Fibroblast of lung (primary cell): ENCODE measurements at regions not wholly inside any gene's neighbourhood (a gene's known extent, or its start where the extent isn't known, plus 50 kb on each side); places are given as distances from the start of the nearest gene placed in this dataset.
A peak's percentile ranks its signal among the peaks of the same experiment; 100 is the strongest.

ENCODE experiments used
- DNase-seq, 2 donors: peaks; one replicate each; pipeline versions ENCODE4 v3.0.0 to v3.0.0-alpha.2; 2010; ENCODE audit warnings: low read depth in 2 of 2
- H2AFZ ChIP-seq: 2 replicates; pipeline ENCODE4 v1.5.1; 2012; ENCODE audit warnings: low read length, control low read depth, inconsistent platforms
- H3K27ac ChIP-seq: 2 replicates; pipeline ENCODE4 v1.5.1; 2011; ENCODE audit warnings: low read length, control low read depth; ENCODE audit not compliant: insufficient read depth
- H3K27me3 ChIP-seq: 2 replicates; pipeline ENCODE4 v1.5.1; 2011; ENCODE audit warnings: mild to moderate bottlenecking, low read length; ENCODE audit not compliant: control insufficient read depth, insufficient read depth
- H3K36me3 ChIP-seq: 2 replicates; pipeline ENCODE4 v1.5.1; 2011; ENCODE audit warnings: low read length; ENCODE audit not compliant: control insufficient read depth, insufficient read depth
- H3K4me1 ChIP-seq: 2 replicates; pipeline ENCODE4 v1.5.1; 2011; ENCODE audit warnings: low read length; ENCODE audit not compliant: control insufficient read depth, insufficient read depth; ENCODE audit errors: extremely low read depth
- H3K4me2 ChIP-seq: 2 replicates; pipeline ENCODE4 v1.5.1; 2011; ENCODE audit warnings: low read length, control low read depth; ENCODE audit not compliant: insufficient read depth; ENCODE audit errors: extremely low read depth
- H3K4me3 ChIP-seq, 4 experiments: fragments of 200-600 bp in 1 of 4; sonication (generic) in 1 of 4; replicated peaks in 1 of 4; 2 replicates each; pipeline ENCODE4 v1.5.1; 2011 to 2016; ENCODE audit warnings: low read length in 4 of 4, low read depth in 3 of 4, mild to moderate bottlenecking in 3 of 4, control low read depth in 2 of 4, inconsistent platforms in 1 of 4, mixed read lengths in 1 of 4; ENCODE audit not compliant: insufficient read depth in 1 of 4; ENCODE audit errors: control extremely low read depth in 1 of 4
- H3K79me2 ChIP-seq: 2 replicates; pipeline ENCODE4 v1.5.1; 2012; ENCODE audit warnings: mild to moderate bottlenecking, low read length, inconsistent platforms; ENCODE audit not compliant: control insufficient read depth, insufficient read depth
- H3K9ac ChIP-seq: 2 replicates; pipeline ENCODE4 v1.5.1; 2011; ENCODE audit warnings: mild to moderate bottlenecking, low read length, control low read depth; ENCODE audit not compliant: insufficient read depth
- H3K9me3 ChIP-seq: 2 replicates; pipeline ENCODE4 v1.5.1; 2012; ENCODE audit warnings: low read depth, low read length; ENCODE audit not compliant: control insufficient read depth, insufficient read depth
- H4K20me1 ChIP-seq: 2 replicates; pipeline ENCODE4 v1.5.1; 2011; ENCODE audit warnings: low read length; ENCODE audit not compliant: control insufficient read depth, insufficient read depth; ENCODE audit errors: extremely low read depth
- CTCF ChIP-seq, 2 donors: IDR thresholded peaks in 1 of 2; conservative IDR thresholded peaks in 1 of 2; 1 replicate in 1 of 2; 2 replicates in 1 of 2; pipeline ENCODE4 v1.5.1; 2011 to 2012; ENCODE audit warnings: low read length in 2 of 2, control low read depth in 1 of 2, inconsistent platforms in 1 of 2, low read depth in 1 of 2, mild to moderate bottlenecking in 1 of 2
- EZH2 ChIP-seq: IDR thresholded peaks from 2 replicates; pipeline ENCODE4 v1.5.1; 2012; ENCODE audit warnings: low read length, control low read depth, mild to moderate bottlenecking; ENCODE audit errors: missing control alignments

GRCh38 chr12:87344699-87345098 lies 684.5 kb downstream of the C12orf50 start:
- H2AFZ ChIP-seq = no peak overlapping the region
- H3K9ac ChIP-seq = no peak overlapping the region
- H3K79me2 ChIP-seq = no peaks in the 10 kb centered on the region
- no peak overlapping the region for H3K4me3 ChIP-seq
- H3K36me3 ChIP-seq = no peaks in the 10 kb centered on the region
- no peak for TF ChIP-seq EZH2
- TF ChIP-seq CTCF (conservative IDR thresholded peaks at IDR 0.05 in 1 of 2, IDR thresholded peaks at IDR 0.05 in 1 of 2; ENCODE audit: low read depth in 1 of 2, low read length in 2 of 2) = peak; percentile 6 to 14
- no peaks in the 10 kb centered on the region for H4K20me1 ChIP-seq
- H3K4me2 ChIP-seq = no peak overlapping the region
- no peak overlapping the region for H3K27ac ChIP-seq
- no peaks in the 10 kb centered on the region for H3K9me3 ChIP-seq
- H3K27me3 ChIP-seq = no peaks in the 10 kb centered on the region
- peak in 1 of 2 donors; percentile 6 for DNase-seq
- H3K4me1 ChIP-seq = no peaks in the 10 kb centered on the region

- Histone ChIP-seq H3K9ac (no peak overlapping the region), H2AFZ (no peak overlapping the region), H3K36me3 (no peaks in the 10 kb centered on the region), H3K79me2 (no peaks in the 10 kb centered on the region), H3K4me2 (no peak overlapping the region), H4K20me1 (no peaks in the 10 kb centered on the region), H3K27ac (no peak overlapping the region), H3K4me3 (no peak overlapping the region), H3K4me1 (no peaks in the 10 kb centered on the region), H3K9me3 (no peaks in the 10 kb centered on the region), H3K27me3 (no peaks in the 10 kb centered on the region)
- DNase-seq = no peak
- TF ChIP-seq CTCF (conservative IDR thresholded peaks at IDR 0.05 in 1 of 2, IDR thresholded peaks at IDR 0.05 in 1 of 2; ENCODE audit: low read depth in 1 of 2, low read length in 2 of 2) (no peak), EZH2 (no peak)
Observed at GRCh38 chr12:87338681-87339080, 690.5 kb downstream of the C12orf50 start.

GRCh38 chr12:87336814-87337336 lies 692.3 kb downstream of the C12orf50 start:
- DNase-seq = peak in 1 of 2 donors; percentile 41
- Histone ChIP-seq H3K27me3 (no peaks in the 10 kb centered on the region), H4K20me1 (no peaks in the 10 kb centered on the region), H2AFZ (no peak overlapping the region), H3K79me2 (no peaks in the 10 kb centered on the region), H3K36me3 (no peaks in the 10 kb centered on the region), H3K4me3 (no peak overlapping the region), H3K27ac (no peak overlapping the region), H3K9me3 (no peaks in the 10 kb centered on the region), H3K4me2 (no peak overlapping the region), H3K9ac (no peak overlapping the region), H3K4me1 (no peaks in the 10 kb centered on the region)
- no peak for TF ChIP-seq EZH2
- no peak for TF ChIP-seq CTCF (conservative IDR thresholded peaks at IDR 0.05 in 1 of 2, IDR thresholded peaks at IDR 0.05 in 1 of 2; ENCODE audit: low read depth in 1 of 2, low read length in 2 of 2)
